GM12891 (cell line): ENCODE measurements at regions not wholly inside any gene's neighbourhood (a gene's known extent, or its start where the extent isn't known, plus 50 kb on each side); places are given as distances from the start of the nearest gene placed in this dataset.

Experiments
- PAX5 ChIP-seq: IDR thresholded peaks from 2 replicates; pipeline ENCODE4 v1.6.1; 2011; ENCODE audit warnings: low read length, moderate library complexity, mild to moderate bottlenecking; ENCODE audit not compliant: insufficient read depth, severe bottlenecking
- POLR2A ChIP-seq: IDR thresholded peaks from 2 replicates; pipeline ENCODE4 v1.6.1; 2011; ENCODE audit warnings: low read depth, low read length, control low read depth
- POLR2AphosphoS5 ChIP-seq: IDR thresholded peaks from 2 replicates; pipeline ENCODE4 v1.6.1; 2011; ENCODE audit warnings: low read depth, low read length, control low read depth
- SPI1 ChIP-seq: IDR thresholded peaks from 2 replicates; pipeline ENCODE4 v1.6.1; 2011; ENCODE audit warnings: low read depth, low read length, control low read depth
- TAF1 ChIP-seq: IDR thresholded peaks from 2 replicates; pipeline ENCODE4 v1.6.1; 2011; ENCODE audit warnings: low read depth, low read length, control low read depth

- TF ChIP-seq POLR2A (no peak), TAF1 (no peak), POLR2AphosphoS5 (no peak), PAX5 (no peak), SPI1 (no peak)
Measured at GRCh38 chr7:45390180-45390579, 184.0 kb upstream of the ADCY1 start.
